PC-9 (cell line): ENCODE measurements at regions not wholly inside any gene's neighbourhood (a gene's known extent, or its start where the extent isn't known, plus 50 kb on each side); places are given as distances from the start of the nearest gene placed in this dataset.

ENCODE experiments used
- CTCF ChIP-seq: fragments of 200-600 bp; sonication (generic); conservative IDR thresholded peaks from 2 replicates; pipeline ENCODE4 v1.6.1; 2017; ENCODE audit warnings: mixed run types, antibody characterized with exemption, mild to moderate bottlenecking, moderate library complexity
- EZH2 ChIP-seq: fragments of 200-600 bp; sonication (generic); IDR thresholded peaks from 2 replicates; pipeline ENCODE4 v1.8.0; 2017; ENCODE audit warnings: antibody characterized with exemption, low read depth

- TF ChIP-seq CTCF: no peak
- TF ChIP-seq EZH2: no peak
Measured at GRCh38 chr4:151568966-151569365, 160.0 kb downstream of the FHIP1A start.
